ENCODE measurements at regions not wholly inside any gene's neighbourhood (a gene's known extent, or its start where the extent isn't known, plus 50 kb on each side); places are given as distances from the start of the nearest gene placed in this dataset.
A peak's percentile ranks its signal among the peaks of the same experiment; 100 is the strongest.

DNA sequence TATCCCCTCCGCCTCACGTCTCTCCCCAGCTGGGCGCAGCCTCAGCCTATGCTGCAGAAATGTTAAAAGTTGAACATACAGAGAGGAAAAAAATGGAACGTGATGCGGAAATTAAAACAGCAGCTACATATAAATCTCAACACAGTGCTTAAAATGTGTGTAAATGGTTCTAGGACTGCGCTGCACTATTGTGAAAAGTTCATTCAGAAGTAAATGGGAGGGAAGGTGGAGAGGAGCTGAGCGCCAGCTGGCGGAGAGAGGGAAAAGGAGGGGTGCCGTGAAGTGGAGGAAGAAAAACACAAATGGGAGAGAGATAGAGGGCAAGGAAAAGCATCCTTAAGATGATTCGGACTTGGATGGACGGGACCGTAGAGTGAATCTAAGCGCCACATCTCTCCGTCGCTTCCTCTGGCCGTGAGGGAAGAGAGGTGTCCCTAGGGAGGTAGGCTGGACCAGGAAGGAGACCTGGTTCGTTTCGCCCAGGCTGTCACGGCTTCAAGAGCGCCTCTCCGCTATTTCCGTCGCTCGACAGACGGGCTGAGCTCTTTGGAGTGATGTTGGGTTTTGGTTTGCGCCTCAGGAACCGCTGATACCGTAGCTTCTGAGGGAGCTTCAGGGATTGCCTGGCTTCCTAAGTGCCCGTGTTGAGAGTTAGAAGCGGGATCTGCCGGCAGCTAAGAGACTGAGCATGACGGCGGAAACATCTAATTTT, 113.7 kb downstream of the TRIM27 start:
- peak; percentile 68 for DNase-seq (ENCODE audit: low spot score)
- POLR2A ChIA-PET (ENCODE audit: low non-redundant PET) = interaction anchor here (0.6 kb wide), 1 partner anchor 693 kb away, joined by 3 read pairs; no protein-coding TSS in a partner anchor
- peaks cover 10% of the 10 kb centered on the region for H3K4me1 ChIP-seq (ENCODE audit: insufficient read depth, low read length, poor library complexity, severe bottlenecking)
- no peaks in the 10 kb centered on the region for H3K36me3 ChIP-seq (ENCODE audit: insufficient read depth, low read length, poor library complexity, severe bottlenecking)
- intact Hi-C loops (cut with micrococcal nuclease; ENCODE audit: unreplicated experiment) = loop anchor here (5.0 kb wide), 2 partner anchors 132 to 172 kb away; no protein-coding TSS in a partner anchor
- CTCF ChIA-PET = interaction anchor here (0.9 kb wide), 1 partner anchor 28 kb away, joined by 3 read pairs; no protein-coding TSS in a partner anchor
- peak overlapping the region; percentile 55 for H3K4me3 ChIP-seq (ENCODE audit: low read depth, low read length, poor library complexity, severe bottlenecking)
- TF ChIP-seq EZH2 (IDR thresholded peaks at IDR 0.05; ENCODE audit: borderline replicate concordance, low read depth, low read length, poor library complexity, severe bottlenecking) = no peak
- TF ChIP-seq, protein P1, sequence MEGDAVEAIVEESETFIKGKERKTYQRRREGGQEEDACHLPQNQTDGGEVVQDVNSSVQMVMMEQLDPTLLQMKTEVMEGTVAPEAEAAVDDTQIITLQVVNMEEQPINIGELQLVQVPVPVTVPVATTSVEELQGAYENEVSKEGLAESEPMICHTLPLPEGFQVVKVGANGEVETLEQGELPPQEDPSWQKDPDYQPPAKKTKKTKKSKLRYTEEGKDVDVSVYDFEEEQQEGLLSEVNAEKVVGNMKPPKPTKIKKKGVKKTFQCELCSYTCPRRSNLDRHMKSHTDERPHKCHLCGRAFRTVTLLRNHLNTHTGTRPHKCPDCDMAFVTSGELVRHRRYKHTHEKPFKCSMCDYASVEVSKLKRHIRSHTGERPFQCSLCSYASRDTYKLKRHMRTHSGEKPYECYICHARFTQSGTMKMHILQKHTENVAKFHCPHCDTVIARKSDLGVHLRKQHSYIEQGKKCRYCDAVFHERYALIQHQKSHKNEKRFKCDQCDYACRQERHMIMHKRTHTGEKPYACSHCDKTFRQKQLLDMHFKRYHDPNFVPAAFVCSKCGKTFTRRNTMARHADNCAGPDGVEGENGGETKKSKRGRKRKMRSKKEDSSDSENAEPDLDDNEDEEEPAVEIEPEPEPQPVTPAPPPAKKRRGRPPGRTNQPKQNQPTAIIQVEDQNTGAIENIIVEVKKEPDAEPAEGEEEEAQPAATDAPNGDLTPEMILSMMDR (conservative IDR thresholded peaks at IDR 0.05; ENCODE audit: low read depth, low read length) = peak; percentile 53
- BruUV-seq (replicated peaks) = no TSS peak
- no peaks in the 10 kb centered on the region for H3K9me3 ChIP-seq (ENCODE audit: low read depth, low read length, poor library complexity, severe bottlenecking)
- H3K27me3 ChIP-seq (replicated peaks; ENCODE audit: insufficient read depth, low read depth, low read length, poor library complexity) = no peaks in the 10 kb centered on the region
- no peak overlapping the region for H3K27ac ChIP-seq (ENCODE audit: low read depth, low read length, poor library complexity, severe bottlenecking)

DNA sequence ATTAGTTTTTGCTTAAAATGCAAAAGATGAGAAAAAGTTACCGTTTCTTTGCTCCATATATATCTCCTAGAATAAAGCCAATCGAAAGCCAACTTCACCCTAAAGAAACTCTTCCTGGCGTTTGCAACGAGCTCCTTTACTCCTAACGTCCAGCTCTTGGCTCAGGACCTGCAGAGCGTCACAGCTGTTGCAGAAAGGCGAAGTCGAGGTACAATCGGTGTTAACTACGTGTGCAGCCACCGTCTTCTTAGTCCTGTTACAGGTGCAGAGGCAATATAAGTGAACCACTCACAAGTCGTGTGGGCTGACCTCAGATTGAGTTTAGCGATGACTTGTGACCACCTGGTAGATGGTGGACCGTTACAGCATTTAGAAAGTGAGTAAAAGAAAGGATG, 113.1 kb downstream of the TRIM27 start:
- no peaks in the 10 kb centered on the region for H3K36me3 ChIP-seq (ENCODE audit: insufficient read depth, low read length, poor library complexity, severe bottlenecking)
- H3K9me3 ChIP-seq (ENCODE audit: low read depth, low read length, poor library complexity, severe bottlenecking) = no peaks in the 10 kb centered on the region
- ChIA-PET CTCF (interaction anchor here (0.9 kb wide), 1 partner anchor 27 kb away, joined by 3 read pairs; no protein-coding TSS in a partner anchor), POLR2A (ENCODE audit: low non-redundant PET) (interaction anchor here (0.6 kb wide), 1 partner anchor 692 kb away, joined by 3 read pairs; no protein-coding TSS in a partner anchor)
- intact Hi-C loops (cut with micrococcal nuclease; ENCODE audit: unreplicated experiment) = loop anchor here (5.0 kb wide), 1 partner anchor 172 kb away; no protein-coding TSS in a partner anchor
- H3K4me3 ChIP-seq (ENCODE audit: low read depth, low read length, poor library complexity, severe bottlenecking) = peak overlapping the region; percentile 55
- no TSS peak for BruUV-seq (replicated peaks)
- H3K4me1 ChIP-seq (ENCODE audit: insufficient read depth, low read length, poor library complexity, severe bottlenecking) = peaks cover 10% of the 10 kb centered on the region
- no peaks in the 10 kb centered on the region for H3K27me3 ChIP-seq (replicated peaks; ENCODE audit: insufficient read depth, low read depth, low read length, poor library complexity)
- H3K27ac ChIP-seq (ENCODE audit: low read depth, low read length, poor library complexity, severe bottlenecking) = no peak overlapping the region
- DNase-seq (ENCODE audit: low spot score) = no peak
- TF ChIP-seq, protein P1 (conservative IDR thresholded peaks at IDR 0.05; ENCODE audit: low read depth, low read length) = no peak
- TF ChIP-seq EZH2 (IDR thresholded peaks at IDR 0.05; ENCODE audit: borderline replicate concordance, low read depth, low read length, poor library complexity, severe bottlenecking) = no peak

DNA sequence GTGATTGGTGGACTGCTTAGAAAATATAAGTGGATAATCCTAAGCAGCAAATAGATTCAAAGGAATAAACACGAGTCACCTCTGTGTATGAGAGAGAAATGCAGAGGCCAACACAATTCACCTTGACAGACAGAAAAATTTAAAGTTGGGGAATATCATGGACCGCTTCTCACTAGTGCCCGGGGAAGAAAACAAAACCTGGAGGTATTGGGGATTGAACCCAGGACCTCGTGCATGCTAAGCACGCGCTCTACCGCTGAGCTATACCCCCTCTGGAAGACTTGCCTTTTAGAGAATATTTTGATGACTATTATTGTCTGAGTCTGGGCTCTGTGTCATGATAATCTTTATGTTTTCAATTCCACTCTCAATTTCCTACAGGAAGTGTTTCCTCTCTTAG, 111.9 kb downstream of the TRIM27 start:
- CTCF ChIA-PET = no interaction called here
- intact Hi-C loops (cut with micrococcal nuclease; ENCODE audit: unreplicated experiment) = loop anchor here (5.0 kb wide), 1 partner anchor 170 kb away; no protein-coding TSS in a partner anchor
- no peaks in the 10 kb centered on the region for H3K27me3 ChIP-seq (replicated peaks; ENCODE audit: insufficient read depth, low read depth, low read length, poor library complexity)
- POLR2A ChIA-PET (ENCODE audit: low non-redundant PET) = interaction anchor here (0.6 kb wide), 1 partner anchor 14 kb away, joined by 4 read pairs; no protein-coding TSS in a partner anchor
- no TSS peak for BruUV-seq (replicated peaks)
- peak; percentile 70 for DNase-seq (ENCODE audit: low spot score)
- H3K4me3 ChIP-seq (ENCODE audit: low read depth, low read length, poor library complexity, severe bottlenecking) = peak overlapping the region; percentile 55
- TF ChIP-seq, protein P1 (conservative IDR thresholded peaks at IDR 0.05; ENCODE audit: low read depth, low read length) = no peak
- no peak for TF ChIP-seq EZH2 (IDR thresholded peaks at IDR 0.05; ENCODE audit: borderline replicate concordance, low read depth, low read length, poor library complexity, severe bottlenecking)
- no peak overlapping the region for H3K27ac ChIP-seq (ENCODE audit: low read depth, low read length, poor library complexity, severe bottlenecking)
- no peaks in the 10 kb centered on the region for H3K36me3 ChIP-seq (ENCODE audit: insufficient read depth, low read length, poor library complexity, severe bottlenecking)
- H3K4me1 ChIP-seq (ENCODE audit: insufficient read depth, low read length, poor library complexity, severe bottlenecking) = peaks cover 10% of the 10 kb centered on the region
- H3K9me3 ChIP-seq (ENCODE audit: low read depth, low read length, poor library complexity, severe bottlenecking) = no peaks in the 10 kb centered on the region
